Muscle layer of duodenum (tissue), 2 donors: ENCODE measurements at regions not wholly inside any gene's neighbourhood (a gene's known extent, or its start where the extent isn't known, plus 50 kb on each side); places are given as distances from the start of the nearest gene placed in this dataset.

Source experiments
- H3K27ac ChIP-seq: one replicate; pipeline ENCODE4 v1.7.0; 2013; ENCODE audit warnings: mild to moderate bottlenecking, low read length
- H3K27me3 ChIP-seq: one replicate; pipeline ENCODE4 v1.7.0; 2013; ENCODE audit warnings: low read depth, mild to moderate bottlenecking, control low read depth, low read length
- H3K36me3 ChIP-seq, 2 donors: one replicate each; pipeline ENCODE4 v1.7.0; 2013; ENCODE audit warnings: low read length in 2 of 2, control low read depth in 1 of 2, mild to moderate bottlenecking in 1 of 2; ENCODE audit not compliant: insufficient read depth in 2 of 2, control insufficient read depth in 1 of 2
- H3K4me1 ChIP-seq, 2 donors: one replicate each; pipeline ENCODE4 v1.7.0; 2013; ENCODE audit warnings: low read length in 2 of 2, mild to moderate bottlenecking in 2 of 2, control low read depth in 1 of 2, moderate library complexity in 1 of 2; ENCODE audit not compliant: insufficient read depth in 2 of 2, control insufficient read depth in 1 of 2
- H3K4me3 ChIP-seq, 2 donors: one replicate each; pipeline ENCODE4 v1.7.0; 2013; ENCODE audit warnings: low read length in 2 of 2, low read depth in 1 of 2, mild to moderate bottlenecking in 1 of 2
- H3K9me3 ChIP-seq, 2 donors: one replicate each; pipeline ENCODE4 v1.7.0; 2013; ENCODE audit warnings: low read length in 2 of 2, control low read depth in 1 of 2, mild to moderate bottlenecking in 1 of 2; ENCODE audit not compliant: control insufficient read depth in 1 of 2
- donor health status: healthy.

GRCh38 chr2:16012626-16013358, 72.4 kb downstream of the MYCN start:
- H3K4me1 ChIP-seq, result peaks cover 0 to 9% of the 10 kb centered on the region in 2 donors
- H3K36me3 ChIP-seq, result no peaks in the 10 kb centered on the region
- no peak overlapping the region for H3K4me3 ChIP-seq
- no peaks in the 10 kb centered on the region for H3K9me3 ChIP-seq
- no peak overlapping the region for H3K27ac ChIP-seq
- peaks cover 13% of the 10 kb centered on the region for H3K27me3 ChIP-seq

- peaks cover 13% of the 10 kb centered on the region for H3K27me3 ChIP-seq
Measured at GRCh38 chr2:16012029-16012596, 71.8 kb downstream of the MYCN start.

GRCh38 chr2:16011621-16011960, 71.2 kb downstream of the MYCN start:
- Histone ChIP-seq H3K4me1 (peaks cover 0 to 9% of the 10 kb centered on the region in 2 donors), H3K27me3 (peaks cover 13% of the 10 kb centered on the region), H3K36me3 (no peaks in the 10 kb centered on the region)

More at GRCh38 chr2:16012029-16012596, 71.8 kb downstream of the MYCN start:
- Histone ChIP-seq H3K36me3 (no peaks in the 10 kb centered on the region), H3K4me1 (peaks cover 0 to 9% of the 10 kb centered on the region in 2 donors), H3K27ac (no peak overlapping the region), H3K4me3 (no peak overlapping the region), H3K9me3 (no peaks in the 10 kb centered on the region)

GRCh38 chr2:16010951-16011620, 70.7 kb downstream of the MYCN start:
- no peak overlapping the region for H3K27ac ChIP-seq
- H3K9me3 ChIP-seq, result no peaks in the 10 kb centered on the region
- H3K27me3 ChIP-seq, result peaks cover 13% of the 10 kb centered on the region
- H3K36me3 ChIP-seq, result no peaks in the 10 kb centered on the region
- H3K4me3 ChIP-seq, result no peak overlapping the region
- H3K4me1 ChIP-seq, result peaks cover 0 to 9% of the 10 kb centered on the region in 2 donors

More at GRCh38 chr2:16011621-16011960, 71.2 kb downstream of the MYCN start:
- no peak overlapping the region for H3K27ac ChIP-seq
- H3K9me3 ChIP-seq, result no peaks in the 10 kb centered on the region
- H3K4me3 ChIP-seq, result no peak overlapping the region

- Histone ChIP-seq H3K4me1 (peaks cover 0 to 9% of the 10 kb centered on the region in 2 donors), H3K4me3 (no peak overlapping the region), H3K36me3 (no peaks in the 10 kb centered on the region), H3K9me3 (no peaks in the 10 kb centered on the region), H3K27me3 (peaks cover 13% of the 10 kb centered on the region), H3K27ac (no peak overlapping the region)
Measured at GRCh38 chr2:16010011-16010410, 69.7 kb downstream of the MYCN start.

GRCh38 chr2:16009560-16009959, 69.2 kb downstream of the MYCN start:
- no peak overlapping the region for H3K4me3 ChIP-seq
- H3K36me3 ChIP-seq, result no peaks in the 10 kb centered on the region
- peaks cover 13% of the 10 kb centered on the region for H3K27me3 ChIP-seq
- peaks cover 0 to 9% of the 10 kb centered on the region in 2 donors for H3K4me1 ChIP-seq
- H3K9me3 ChIP-seq, result no peaks in the 10 kb centered on the region
- no peak overlapping the region for H3K27ac ChIP-seq

GRCh38 chr2:16008856-16009255, 68.5 kb downstream of the MYCN start:
- Histone ChIP-seq H3K27ac (no peak overlapping the region), H3K4me3 (no peak overlapping the region), H3K9me3 (no peaks in the 10 kb centered on the region), H3K36me3 (no peaks in the 10 kb centered on the region), H3K4me1 (peaks cover 0 to 9% of the 10 kb centered on the region in 2 donors), H3K27me3 (peaks cover 11% of the 10 kb centered on the region)

GRCh38 chr2:16008331-16008850, 68.0 kb downstream of the MYCN start:
- Histone ChIP-seq H3K4me1 (peaks cover 0 to 5% of the 10 kb centered on the region in 2 donors), H3K36me3 (no peaks in the 10 kb centered on the region), H3K9me3 (no peaks in the 10 kb centered on the region), H3K27ac (no peak overlapping the region), H3K27me3 (peaks cover 6% of the 10 kb centered on the region), H3K4me3 (no peak overlapping the region)

GRCh38 chr2:16007167-16007934, 67.0 kb downstream of the MYCN start:
- H3K4me1 ChIP-seq, result no peaks in the 10 kb centered on the region
- H3K27me3 ChIP-seq, result no peaks in the 10 kb centered on the region
- H3K4me3 ChIP-seq, result no peak overlapping the region
- peaks cover 0 to 5% of the 10 kb centered on the region in 2 donors for H3K9me3 ChIP-seq
- no peak overlapping the region for H3K27ac ChIP-seq
- H3K36me3 ChIP-seq, result no peaks in the 10 kb centered on the region

- H3K27me3 ChIP-seq, result no peaks in the 10 kb centered on the region
- H3K9me3 ChIP-seq, result peaks cover 0 to 7% of the 10 kb centered on the region in 2 donors
- H3K4me1 ChIP-seq, result no peaks in the 10 kb centered on the region
- H3K4me3 ChIP-seq, result no peak overlapping the region
- H3K36me3 ChIP-seq, result no peaks in the 10 kb centered on the region
- no peak overlapping the region for H3K27ac ChIP-seq
Measured at GRCh38 chr2:16006537-16007166, 66.3 kb downstream of the MYCN start.
